SK-N-SH (cell line): ENCODE measurements at regions not wholly inside any gene's neighbourhood (a gene's known extent, or its start where the extent isn't known, plus 50 kb on each side); places are given as distances from the start of the nearest gene placed in this dataset.

Experiments used
- RFX5 ChIP-seq: IDR thresholded peaks from 2 replicates; pipeline ENCODE4 v1.6.1; 2012; ENCODE audit warnings: mild to moderate bottlenecking, improper control_type of control experiment, low read length
- YY1 ChIP-seq: IDR thresholded peaks from 2 replicates; pipeline ENCODE4 v1.4.0; 2012; ENCODE audit warnings: low read depth, mild to moderate bottlenecking

DNA sequence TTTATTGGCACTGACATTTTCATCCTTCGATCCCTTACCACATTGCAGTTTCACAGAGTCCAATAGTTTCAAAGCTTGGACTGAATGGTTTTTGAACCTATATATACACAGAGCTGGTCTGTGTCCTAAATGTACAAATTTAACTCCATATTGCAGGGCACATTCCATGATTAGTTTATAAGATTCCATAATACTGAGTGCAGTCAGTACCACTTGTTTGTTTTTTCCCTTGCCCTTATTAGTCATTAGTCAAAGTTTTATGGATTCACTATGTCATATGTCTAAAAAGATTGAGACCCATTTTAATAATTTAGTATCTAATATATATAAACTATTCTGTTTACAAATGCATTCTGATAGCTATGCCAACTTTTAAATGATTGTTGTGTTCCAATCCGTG, 654.8 kb upstream of the MEF2C start:
- TF ChIP-seq RFX5 (no peak), YY1 (no peak)
